GM19452 (cell line): ENCODE measurements at regions not wholly inside any gene's neighbourhood (a gene's known extent, or its start where the extent isn't known, plus 50 kb on each side); places are given as distances from the start of the nearest gene placed in this dataset.

ENCODE experiments used
- ATAC-seq: cut with Tn5 transposase; IDR thresholded peaks from one replicate; pipeline ENCODE4 v1.9.1; 2021; ENCODE audit not compliant: unreplicated experiment

- ATAC-seq = no peak
Measured at GRCh38 chr2:217722883-217723472, 279.8 kb downstream of the TNS1 start.

GRCh38 chr2:217717646-217718045 is 285.1 kb downstream of the TNS1 start:
- no peak for ATAC-seq

GRCh38 chr2:217715484-217715883 is 287.3 kb downstream of the TNS1 start:
- ATAC-seq = no peak

- ATAC-seq = no peak
Measured at GRCh38 chr2:217714287-217714751, 288.5 kb downstream of the TNS1 start.

DNA sequence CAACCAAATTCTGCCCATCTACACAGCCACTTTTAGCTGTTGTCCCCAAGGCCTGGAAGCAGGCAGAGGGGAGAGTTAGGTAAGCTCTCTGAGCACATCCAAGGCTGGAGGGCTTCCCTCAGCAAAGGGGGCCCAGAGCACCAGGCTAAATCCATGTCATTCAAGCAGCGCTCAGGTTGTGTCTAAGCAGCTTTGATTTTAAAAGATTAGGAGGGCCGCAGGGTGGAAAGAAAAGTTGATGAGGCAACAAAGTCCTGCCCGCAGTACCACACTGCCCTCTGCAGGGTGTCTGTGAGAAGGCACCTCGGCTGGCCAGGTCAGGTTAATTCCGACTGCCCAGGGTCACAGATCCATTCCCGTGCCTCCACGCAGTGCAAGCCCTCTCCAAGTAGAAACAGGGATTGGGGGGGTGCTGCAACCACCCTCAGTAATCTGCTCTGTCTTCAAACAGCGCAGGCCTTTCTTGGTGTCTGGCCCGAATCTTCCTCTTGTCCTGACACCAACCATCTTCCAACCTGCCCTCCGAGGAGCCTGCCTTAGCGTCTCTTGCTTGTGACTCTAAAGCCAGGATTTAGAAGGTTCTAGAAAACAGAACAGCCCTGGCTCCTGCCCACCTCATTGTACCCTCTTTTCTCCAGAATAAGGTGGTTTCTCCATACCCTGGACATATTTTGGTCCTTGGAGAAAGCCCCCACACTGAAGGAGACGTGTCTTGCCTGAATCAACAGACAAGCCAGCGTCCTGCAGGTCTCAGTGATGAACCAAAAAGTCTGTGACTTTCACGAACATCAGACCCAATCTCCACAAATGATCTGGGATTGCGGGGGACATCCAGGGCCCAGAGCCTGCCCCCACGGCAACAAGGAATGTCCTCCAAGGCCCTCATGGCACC is 289.2 kb downstream of the TNS1 start:
- ATAC-seq = peak; percentile 67

GRCh38 chr2:217712431-217712830 is 290.4 kb downstream of the TNS1 start:
- no peak for ATAC-seq

DNA sequence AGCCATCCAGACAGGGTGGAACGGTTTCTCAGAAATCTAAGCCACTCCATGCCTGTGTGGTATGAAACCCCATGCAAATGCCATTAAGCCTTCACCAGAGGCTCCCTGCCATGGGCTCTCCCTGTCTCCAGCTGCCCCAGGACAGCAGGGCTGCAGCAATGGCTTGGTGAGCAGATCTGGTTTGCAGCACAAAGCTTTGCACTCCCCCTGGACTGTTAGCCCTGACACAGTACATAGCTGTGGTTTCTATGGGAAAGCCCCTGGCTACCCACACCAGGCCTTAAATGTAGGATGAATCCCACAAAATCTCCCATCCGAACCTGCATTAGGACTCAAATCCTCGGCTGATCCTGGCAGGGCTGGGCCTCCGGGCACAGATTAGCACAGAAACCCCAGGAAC is 291.6 kb downstream of the TNS1 start:
- no peak for ATAC-seq

- no peak for ATAC-seq
Measured at GRCh38 chr2:217710211-217710765, 292.5 kb downstream of the TNS1 start.

DNA sequence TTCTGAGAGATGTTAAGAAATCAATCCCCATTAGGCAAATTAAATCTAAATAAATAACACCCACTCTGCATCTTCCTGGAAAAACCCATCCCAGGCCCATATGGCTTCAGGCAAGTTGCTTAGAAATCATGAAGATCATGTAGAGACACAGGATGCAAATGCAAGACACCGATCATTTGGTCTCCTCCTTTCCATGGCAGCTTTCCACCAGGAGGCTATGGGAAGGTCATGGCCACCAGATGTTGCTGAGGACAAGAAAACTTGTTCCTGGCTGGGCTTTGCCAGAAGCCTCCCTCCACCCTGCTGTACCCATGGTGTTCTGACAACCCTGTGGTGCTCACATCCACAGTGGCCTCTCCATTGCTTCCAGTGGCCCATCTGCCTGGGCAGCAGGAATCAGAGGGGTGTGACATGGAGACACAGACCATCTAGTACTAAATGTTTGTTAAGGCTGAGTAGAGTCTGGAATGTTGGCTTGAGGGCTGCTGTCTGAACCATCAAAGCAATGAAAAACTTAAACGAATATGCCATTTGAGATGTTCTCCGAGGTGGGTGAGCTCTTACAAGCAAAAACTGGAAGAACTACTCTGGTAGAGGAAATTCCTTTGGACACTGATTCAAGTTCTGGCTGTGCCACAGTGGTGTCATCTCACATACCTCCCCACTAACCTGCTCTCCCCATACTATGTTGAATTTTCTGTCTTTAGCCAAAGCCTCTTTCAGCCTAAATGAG is 293.2 kb downstream of the TNS1 start:
- no peak for ATAC-seq

GRCh38 chr2:217707131-217707611 is 295.6 kb downstream of the TNS1 start:
- ATAC-seq = no peak

DNA sequence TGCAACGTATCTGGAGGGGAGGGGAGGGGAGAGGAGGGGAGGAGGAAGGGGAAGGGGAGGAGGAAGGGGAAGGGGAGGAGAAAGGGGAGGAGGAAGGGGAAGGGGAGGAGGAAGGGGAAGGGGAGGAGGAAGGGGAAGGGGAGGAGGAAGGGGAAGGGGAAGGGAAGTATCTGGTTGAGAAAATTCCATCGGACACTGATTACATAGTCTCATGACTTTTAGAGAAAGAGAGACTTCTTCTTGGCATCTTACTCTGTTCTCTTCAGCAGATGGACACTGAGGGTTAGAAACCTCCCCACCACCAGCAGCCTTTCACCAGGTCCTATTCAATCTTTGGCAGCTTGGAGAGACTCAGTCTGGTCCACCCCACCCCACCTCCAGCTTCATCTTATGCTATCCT is 296.3 kb downstream of the TNS1 start:
- no peak for ATAC-seq

- no peak for ATAC-seq
Measured at GRCh38 chr2:217706095-217706494, 296.7 kb downstream of the TNS1 start.

- no peak for ATAC-seq
Measured at GRCh38 chr2:217705461-217705860, 297.3 kb downstream of the TNS1 start.

- no peak for ATAC-seq
Measured at GRCh38 chr2:217703999-217704398, 298.8 kb downstream of the TNS1 start.

DNA sequence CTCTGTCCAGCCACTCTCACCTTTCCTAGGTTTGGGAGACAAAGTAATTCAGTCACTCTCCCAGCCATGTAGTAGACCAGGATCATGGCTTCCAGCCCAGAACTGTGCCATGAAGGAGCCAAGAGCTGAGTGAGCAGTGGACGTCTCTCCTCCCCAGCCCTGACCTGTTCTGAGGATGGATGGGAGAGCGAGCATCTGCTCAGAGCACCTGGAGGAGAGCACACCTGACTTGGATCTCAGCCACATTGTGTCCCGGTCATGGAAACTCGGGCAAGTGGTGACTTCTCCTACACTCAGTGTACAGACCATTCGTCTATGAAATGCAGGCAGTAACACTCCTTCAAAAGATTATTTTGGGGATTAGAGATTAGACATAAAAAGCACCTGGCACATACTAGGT is 299.7 kb downstream of the TNS1 start:
- no peak for ATAC-seq

GRCh38 chr2:217701622-217702021 is 301.2 kb downstream of the TNS1 start:
- no peak for ATAC-seq

DNA sequence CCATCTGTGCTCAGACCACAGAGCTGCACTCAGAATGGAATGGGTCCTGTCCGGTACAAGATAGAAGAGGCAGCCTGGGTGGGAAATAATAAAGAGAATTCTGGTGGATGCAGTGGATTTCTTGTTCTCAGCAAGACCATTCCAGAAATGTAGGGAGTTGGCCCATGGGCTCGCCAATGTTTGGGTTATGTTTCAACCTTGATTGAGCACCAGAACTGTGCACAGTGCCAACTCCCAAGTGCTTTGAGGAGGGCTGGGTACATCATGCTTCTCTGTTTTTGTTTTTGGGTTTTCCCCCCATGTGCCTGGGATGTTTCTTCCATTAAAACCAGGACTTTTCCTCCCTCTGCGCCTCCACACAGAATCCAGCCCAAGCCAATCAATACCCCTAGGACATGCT is 304.1 kb downstream of the TNS1 start:
- ATAC-seq = no peak

- no peak for ATAC-seq
Measured at GRCh38 chr2:217695033-217695520, 307.7 kb downstream of the TNS1 start.

DNA sequence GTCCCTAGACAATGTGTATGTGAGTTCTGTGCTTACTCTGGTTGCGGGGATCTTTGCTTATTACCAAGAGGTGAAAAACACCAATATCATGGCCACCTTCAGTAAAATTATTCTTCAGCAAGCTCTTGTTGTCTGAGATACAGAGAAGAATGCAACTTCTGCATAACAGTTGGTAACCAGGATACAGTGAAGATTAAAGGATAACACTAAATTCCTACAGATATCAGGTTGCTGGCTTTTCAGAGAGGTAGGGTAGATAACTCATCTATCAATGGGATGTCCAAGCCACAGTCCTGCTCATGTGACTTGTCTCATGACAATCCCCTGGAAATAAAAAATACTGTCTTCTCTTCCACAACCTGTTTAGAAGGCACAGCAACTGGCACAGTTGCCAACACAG is 308.5 kb downstream of the TNS1 start:
- no peak for ATAC-seq

GRCh38 chr2:217693363-217693762 is 309.4 kb downstream of the TNS1 start:
- no peak for ATAC-seq
